Stomach (tissue), 8 donors: ENCODE measurements at regions not wholly inside any gene's neighbourhood (a gene's known extent, or its start where the extent isn't known, plus 50 kb on each side); places are given as distances from the start of the nearest gene placed in this dataset.

Experiments used
- DNase-seq, 2 donors: peaks; one replicate each; pipeline versions ENCODE4 v3.0.0 to v3.0.0-alpha.2; 2013 to 2019
- H3K27ac ChIP-seq, 5 donors: fragments of 200-600 bp in 4 of 5; sonication (generic) in 4 of 5; one replicate each; pipeline ENCODE4 v1.5.1; 2013 to 2019; ENCODE audit warnings: mild to moderate bottlenecking in 1 of 5, moderate library complexity in 1 of 5
- H3K27me3 ChIP-seq, 3 donors: fragments of 200-600 bp; sonication (generic); one replicate each; pipeline ENCODE4 v1.5.1; 2017 to 2019; ENCODE audit warnings: mixed run types in 1 of 3
- H3K36me3 ChIP-seq, 4 donors: fragments of 200-600 bp; sonication (generic); 1 replicate in 3 of 4; 2 replicates in 1 of 4; pipeline ENCODE4 v1.5.1; 2016 to 2019
- H3K4me1 ChIP-seq, 4 donors: fragments of 200-600 bp; sonication (generic); one replicate each; pipeline ENCODE4 v1.5.1; 2016 to 2019
- H3K4me3 ChIP-seq, 4 donors: fragments of 200-600 bp; sonication (generic) in 3 of 4; one replicate each; pipeline ENCODE4 v1.5.1; 2016 to 2019; ENCODE audit warnings: mild to moderate bottlenecking in 1 of 4
- H3K9me3 ChIP-seq, 4 donors: fragments of 200-600 bp; sonication (generic); one replicate each; pipeline ENCODE4 v1.5.1; 2016 to 2019
- CTCF ChIP-seq, 7 experiments: fragments of 450-650 bp in 4 of 7; fragments of 200-600 bp in 3 of 7; sonication (generic) in 3 of 7; IDR thresholded peaks; one replicate each; pipeline ENCODE4 v1.5.1; 2016 to 2019; ENCODE audit warnings: antibody characterized with exemption in 7 of 7, control low read depth in 2 of 7, mild to moderate bottlenecking in 1 of 7
- EP300 ChIP-seq: sonication (generic); formaldehyde crosslinking; IDR thresholded peaks from one replicate; pipeline ENCODE4 v1.6.1; 2017; ENCODE audit warnings: antibody characterized with exemption
- POLR2A ChIP-seq, 4 donors: fragments of 450-650 bp; IDR thresholded peaks; one replicate each; pipeline ENCODE4 v1.6.1; 2016; ENCODE audit warnings: antibody characterized with exemption in 4 of 4, control low read depth in 2 of 4, mild to moderate bottlenecking in 1 of 4, moderate library complexity in 1 of 4
- POLR2AphosphoS5 ChIP-seq, 3 donors: sonication (generic); formaldehyde crosslinking; IDR thresholded peaks; one replicate each; pipeline ENCODE4 v1.6.1; 2016; ENCODE audit warnings: antibody characterized with exemption in 3 of 3
- WGBS, 5 donors: extraction: QIAGEN DNeasy Blood & Tissue Kit in 3 of 5; methylation state at CpG; one replicate each; pipeline versions ENCODE4 v1.1.5 to v1.1.7; 2013 to 2018; 5-methylcytosine and 5-hydroxymethylcytosine counted together
- intact Hi-C: fragments of 100-400 bp; cut with DNase I; formaldehyde crosslinking; loops from one replicate; pipeline ENCODE4 v1.15.1; 2023; ENCODE audit warnings: low total_unique reads
- donor health status: healthy with polysubstance abuse.
- donor health status: Bipolar disorder and iron deficiency.
- donor health status: healthy.

GRCh38 chr3:181628384-181628783 lies 83.3 kb upstream of the SOX2 start:
- intact Hi-C loops: no loop called here
- no peak for DNase-seq
- TF ChIP-seq CTCF (IDR thresholded peaks at IDR 0.05) (no peak), POLR2A (IDR thresholded peaks at IDR 0.05) (no peak), POLR2AphosphoS5 (IDR thresholded peaks at IDR 0.05) (no peak), EP300 (no peak)
- Histone ChIP-seq H3K27ac (no peak overlapping the region), H3K9me3 (no peaks in the 10 kb centered on the region), H3K4me1 (no peaks in the 10 kb centered on the region), H3K27me3 (no peaks in the 10 kb centered on the region), H3K36me3 (no peaks in the 10 kb centered on the region), H3K4me3 (no peak overlapping the region)

- no peak for DNase-seq
- Histone ChIP-seq H3K4me1 (no peaks in the 10 kb centered on the region), H3K27me3 (no peaks in the 10 kb centered on the region), H3K9me3 (no peaks in the 10 kb centered on the region), H3K4me3 (no peak overlapping the region), H3K36me3 (no peaks in the 10 kb centered on the region), H3K27ac (no peak overlapping the region)
- TF ChIP-seq CTCF (IDR thresholded peaks at IDR 0.05) (no peak), POLR2A (IDR thresholded peaks at IDR 0.05) (no peak), POLR2AphosphoS5 (IDR thresholded peaks at IDR 0.05) (no peak), EP300 (no peak)
- intact Hi-C loops: no loop called here
- WGBS, 5 donors: 45 to 83% (median 57%) methylated on average over 1 of the region's 1 CpG
These were observed 85.7 kb upstream of the SOX2 start for GRCh38 chr3:181626036-181626435.

- intact Hi-C loops: no loop called here
- H3K36me3 ChIP-seq: no peaks in the 10 kb centered on the region
- H3K27me3 ChIP-seq: no peaks in the 10 kb centered on the region
- no peak overlapping the region for H3K27ac ChIP-seq
- H3K4me3 ChIP-seq: no peak overlapping the region
- TF ChIP-seq EP300 (no peak), CTCF (IDR thresholded peaks at IDR 0.05) (no peak), POLR2A (IDR thresholded peaks at IDR 0.05) (no peak), POLR2AphosphoS5 (IDR thresholded peaks at IDR 0.05) (no peak)
- H3K4me1 ChIP-seq: no peaks in the 10 kb centered on the region
- peak in 1 of 2 donors; percentile 39 for DNase-seq
- no peaks in the 10 kb centered on the region for H3K9me3 ChIP-seq
- 39 to 50% (median 46%) methylated on average over 4 of the region's 4 CpGs for WGBS, 5 donors
These were observed 87.6 kb upstream of the SOX2 start for GRCh38 chr3:181623924-181624694.

GRCh38 chr3:181622365-181622764 lies 89.4 kb upstream of the SOX2 start:
- H3K9me3 ChIP-seq: no peaks in the 10 kb centered on the region
- no peak overlapping the region for H3K27ac ChIP-seq
- TF ChIP-seq CTCF (IDR thresholded peaks at IDR 0.05) (no peak), POLR2AphosphoS5 (IDR thresholded peaks at IDR 0.05) (no peak), EP300 (no peak), POLR2A (IDR thresholded peaks at IDR 0.05) (no peak)
- H3K27me3 ChIP-seq: no peaks in the 10 kb centered on the region
- DNase-seq: no peak
- intact Hi-C loops: no loop called here
- H3K4me1 ChIP-seq: no peaks in the 10 kb centered on the region
- H3K36me3 ChIP-seq: no peaks in the 10 kb centered on the region
- H3K4me3 ChIP-seq: no peak overlapping the region
- WGBS, 5 donors: 69 to 85% (median 71%) methylated on average over 6 of the region's 6 CpGs
